ENCODE measurements at regions not wholly inside any gene's neighbourhood (a gene's known extent, or its start where the extent isn't known, plus 50 kb on each side); places are given as distances from the start of the nearest gene placed in this dataset.
A peak's percentile ranks its signal among the peaks of the same experiment; 100 is the strongest.

DNA sequence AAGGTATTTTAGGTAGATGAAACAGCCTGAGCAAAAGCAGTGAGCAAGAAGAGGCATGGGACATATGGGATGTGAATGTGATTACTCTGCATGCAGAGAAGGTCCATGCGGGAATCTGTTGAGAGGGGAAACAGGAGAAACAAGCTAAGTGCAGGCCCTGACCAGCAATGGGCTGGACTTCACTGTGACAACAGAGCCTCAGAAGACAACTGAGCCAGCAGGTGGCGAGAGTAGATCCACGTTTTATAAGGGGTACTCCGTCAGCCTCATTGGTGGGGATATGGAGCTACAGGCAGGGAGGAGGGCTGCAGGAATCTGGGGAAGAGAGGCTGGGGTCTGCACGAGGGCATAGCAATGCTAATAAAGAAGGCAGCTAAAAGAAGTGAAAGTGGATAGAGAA lies 405.9 kb upstream of the LMCD1 start:
- H3K27me3 ChIP-seq: no peaks in the 10 kb centered on the region
- intact Hi-C loops (cut with DNase I; ENCODE audit: low total_unique reads): no loop called here
- H3K36me3 ChIP-seq: no peaks in the 10 kb centered on the region
- no peaks in the 10 kb centered on the region for H3K4me1 ChIP-seq
- TF ChIP-seq POLR2A (IDR thresholded peaks at IDR 0.05): no peak
- H3K9me3 ChIP-seq: no peaks in the 10 kb centered on the region
- no peak overlapping the region for H3K27ac ChIP-seq
- no peak overlapping the region for H3K4me3 ChIP-seq
- no peak for DNase-seq (ENCODE audit: low spot score in 2 of 2)

DNA sequence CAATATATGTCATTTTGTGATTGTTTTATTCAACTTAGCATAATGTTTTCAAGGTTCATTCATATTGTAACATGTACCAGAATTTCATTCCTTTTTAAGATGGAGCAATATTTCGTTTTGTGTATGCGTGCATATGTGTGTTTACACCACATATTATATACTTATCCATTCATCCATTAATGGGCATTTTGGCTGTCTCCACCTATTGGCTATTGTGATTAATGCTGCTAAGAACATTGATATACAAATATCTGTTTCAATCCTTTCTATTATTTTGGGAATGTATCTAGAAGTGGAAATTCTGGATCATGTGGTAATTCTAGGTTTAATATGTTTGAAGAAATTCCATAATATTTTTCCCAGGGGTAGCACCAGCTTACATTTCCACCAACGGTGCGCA lies 403.9 kb upstream of the LMCD1 start:
- intact Hi-C loops (cut with DNase I; ENCODE audit: low total_unique reads): no loop called here
- H3K27ac ChIP-seq: no peak overlapping the region
- H3K4me1 ChIP-seq: no peaks in the 10 kb centered on the region
- H3K4me3 ChIP-seq: no peak overlapping the region
- TF ChIP-seq, protein P1, sequence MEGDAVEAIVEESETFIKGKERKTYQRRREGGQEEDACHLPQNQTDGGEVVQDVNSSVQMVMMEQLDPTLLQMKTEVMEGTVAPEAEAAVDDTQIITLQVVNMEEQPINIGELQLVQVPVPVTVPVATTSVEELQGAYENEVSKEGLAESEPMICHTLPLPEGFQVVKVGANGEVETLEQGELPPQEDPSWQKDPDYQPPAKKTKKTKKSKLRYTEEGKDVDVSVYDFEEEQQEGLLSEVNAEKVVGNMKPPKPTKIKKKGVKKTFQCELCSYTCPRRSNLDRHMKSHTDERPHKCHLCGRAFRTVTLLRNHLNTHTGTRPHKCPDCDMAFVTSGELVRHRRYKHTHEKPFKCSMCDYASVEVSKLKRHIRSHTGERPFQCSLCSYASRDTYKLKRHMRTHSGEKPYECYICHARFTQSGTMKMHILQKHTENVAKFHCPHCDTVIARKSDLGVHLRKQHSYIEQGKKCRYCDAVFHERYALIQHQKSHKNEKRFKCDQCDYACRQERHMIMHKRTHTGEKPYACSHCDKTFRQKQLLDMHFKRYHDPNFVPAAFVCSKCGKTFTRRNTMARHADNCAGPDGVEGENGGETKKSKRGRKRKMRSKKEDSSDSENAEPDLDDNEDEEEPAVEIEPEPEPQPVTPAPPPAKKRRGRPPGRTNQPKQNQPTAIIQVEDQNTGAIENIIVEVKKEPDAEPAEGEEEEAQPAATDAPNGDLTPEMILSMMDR (IDR thresholded peaks at IDR 0.05): no peak
- TF ChIP-seq POLR2A (IDR thresholded peaks at IDR 0.05) (no peak), POLR2AphosphoS5 (IDR thresholded peaks at IDR 0.05) (no peak)
- no peaks in the 10 kb centered on the region for H3K36me3 ChIP-seq
- no peak for DNase-seq (ENCODE audit: low spot score in 2 of 2)
- no peaks in the 10 kb centered on the region for H3K9me3 ChIP-seq
- H3K27me3 ChIP-seq: no peaks in the 10 kb centered on the region

DNA sequence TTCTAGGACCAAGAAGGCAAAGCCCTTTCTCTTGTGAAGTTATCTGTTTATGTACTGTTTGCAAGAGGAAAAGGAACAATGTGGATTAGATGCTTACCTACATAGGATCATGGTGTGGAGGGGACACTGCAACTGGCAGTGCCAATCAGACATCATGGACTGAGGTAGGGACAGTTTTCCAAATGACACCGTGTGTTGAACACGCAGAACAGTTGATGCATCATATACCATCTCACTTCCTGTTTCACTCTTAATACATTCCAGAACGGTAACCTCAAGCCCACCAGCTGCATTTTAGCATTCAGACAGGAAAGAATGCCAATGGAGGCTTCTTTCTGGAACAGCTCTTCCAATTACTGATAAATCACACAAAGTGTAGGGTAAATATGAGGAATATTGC lies 397.7 kb upstream of the LMCD1 start:
- Histone ChIP-seq H3K27ac (no peak overlapping the region), H3K36me3 (no peaks in the 10 kb centered on the region), H3K9me3 (no peaks in the 10 kb centered on the region), H3K4me1 (no peaks in the 10 kb centered on the region), H3K27me3 (no peaks in the 10 kb centered on the region), H3K4me3 (no peak overlapping the region)
- intact Hi-C loops (cut with DNase I; ENCODE audit: low total_unique reads): no loop called here
- TF ChIP-seq, protein P1 (IDR thresholded peaks at IDR 0.05): no peak
- TF ChIP-seq POLR2A (IDR thresholded peaks at IDR 0.05) (no peak), POLR2AphosphoS5 (IDR thresholded peaks at IDR 0.05) (no peak)
- no peak for DNase-seq (ENCODE audit: low spot score in 2 of 2)

DNA sequence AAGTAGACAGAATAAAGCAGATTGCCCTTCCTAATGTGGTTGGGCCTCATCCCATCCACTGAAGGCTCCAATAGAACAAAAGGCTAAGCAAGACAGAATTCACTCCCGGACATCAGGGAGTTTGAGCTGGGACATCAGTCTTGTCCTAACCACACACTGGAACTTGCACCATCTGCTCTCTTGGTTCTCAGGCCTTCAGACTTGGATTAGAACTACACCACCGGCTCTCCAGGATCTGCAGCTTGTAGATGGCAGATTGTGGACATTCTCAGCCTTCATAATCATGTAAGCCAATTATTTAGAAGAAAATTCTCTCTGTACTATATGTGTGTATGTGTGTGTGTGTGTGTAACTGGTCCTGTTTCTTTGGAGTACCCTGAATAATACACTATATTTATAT lies 394.7 kb upstream of the LMCD1 start:
- intact Hi-C loops (cut with DNase I; ENCODE audit: low total_unique reads): no loop called here

DNA sequence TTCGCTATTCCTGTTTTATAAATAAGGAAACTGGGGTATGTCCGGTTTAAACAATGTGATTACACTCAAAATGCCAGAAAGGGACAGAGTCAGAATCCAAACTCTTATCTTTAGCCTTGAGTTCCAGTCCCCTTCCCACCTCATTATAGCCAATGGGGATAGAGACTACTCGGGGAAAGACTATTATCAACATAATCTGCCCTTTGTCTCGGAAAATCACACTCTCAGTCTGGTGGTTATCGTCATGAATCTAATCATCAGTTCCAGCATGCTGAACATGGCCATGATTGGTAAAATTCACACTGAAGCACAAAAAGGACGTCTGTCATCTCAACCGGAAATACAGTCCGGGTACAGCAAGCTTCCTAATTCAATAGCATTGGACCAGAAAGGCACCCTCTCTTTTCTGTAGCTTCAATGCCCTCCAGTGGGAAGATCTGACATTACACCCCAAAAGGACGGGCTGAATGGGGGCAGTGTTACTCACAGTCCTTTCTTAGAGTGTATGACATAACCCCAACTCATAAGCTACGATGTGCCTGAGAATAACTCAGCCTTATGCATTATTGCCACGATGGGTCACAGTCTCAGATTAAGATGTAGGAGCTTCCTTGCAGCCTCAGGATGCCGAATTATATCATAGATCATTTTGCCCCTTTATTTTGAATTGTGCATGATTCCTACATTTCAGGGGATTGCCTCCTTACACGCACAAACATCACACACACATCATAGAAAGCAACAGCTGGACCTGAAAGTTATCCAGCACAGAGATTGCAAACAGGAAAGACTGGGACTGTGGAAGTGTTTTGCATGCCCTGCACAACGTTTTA lies 390.4 kb upstream of the LMCD1 start:
- H3K4me1 ChIP-seq: no peaks in the 10 kb centered on the region
- peak overlapping the region in 1 of 3 donors; percentile 42 for H3K4me3 ChIP-seq
- intact Hi-C loops (cut with DNase I; ENCODE audit: low total_unique reads): no loop called here
- H3K27me3 ChIP-seq: no peaks in the 10 kb centered on the region
- H3K27ac ChIP-seq: no peak overlapping the region
- H3K9me3 ChIP-seq: no peaks in the 10 kb centered on the region
- DNase-seq (ENCODE audit: low spot score in 2 of 2): peak in 1 of 2 donors; percentile 26
- no peaks in the 10 kb centered on the region for H3K36me3 ChIP-seq
- TF ChIP-seq, protein P1 (IDR thresholded peaks at IDR 0.05): peak; percentile 64 to 80 (median 71)
- no peak for TF ChIP-seq POLR2AphosphoS5 (IDR thresholded peaks at IDR 0.05)

More for the DNA sequence above, 394.7 kb upstream of the LMCD1 start:
- Histone ChIP-seq H3K36me3 (no peaks in the 10 kb centered on the region), H3K27ac (no peak overlapping the region), H3K27me3 (no peaks in the 10 kb centered on the region), H3K4me1 (no peaks in the 10 kb centered on the region), H3K4me3 (no peak overlapping the region), H3K9me3 (no peaks in the 10 kb centered on the region)
- TF ChIP-seq, protein P1 (IDR thresholded peaks at IDR 0.05): no peak
- TF ChIP-seq POLR2AphosphoS5 (IDR thresholded peaks at IDR 0.05): no peak
- TF ChIP-seq POLR2A (IDR thresholded peaks at IDR 0.05): no peak
- DNase-seq (ENCODE audit: low spot score in 2 of 2): no peak
